ENCODE measurements at regions not wholly inside any gene's neighbourhood (a gene's known extent, or its start where the extent isn't known, plus 50 kb on each side); places are given as distances from the start of the nearest gene placed in this dataset.

DNA sequence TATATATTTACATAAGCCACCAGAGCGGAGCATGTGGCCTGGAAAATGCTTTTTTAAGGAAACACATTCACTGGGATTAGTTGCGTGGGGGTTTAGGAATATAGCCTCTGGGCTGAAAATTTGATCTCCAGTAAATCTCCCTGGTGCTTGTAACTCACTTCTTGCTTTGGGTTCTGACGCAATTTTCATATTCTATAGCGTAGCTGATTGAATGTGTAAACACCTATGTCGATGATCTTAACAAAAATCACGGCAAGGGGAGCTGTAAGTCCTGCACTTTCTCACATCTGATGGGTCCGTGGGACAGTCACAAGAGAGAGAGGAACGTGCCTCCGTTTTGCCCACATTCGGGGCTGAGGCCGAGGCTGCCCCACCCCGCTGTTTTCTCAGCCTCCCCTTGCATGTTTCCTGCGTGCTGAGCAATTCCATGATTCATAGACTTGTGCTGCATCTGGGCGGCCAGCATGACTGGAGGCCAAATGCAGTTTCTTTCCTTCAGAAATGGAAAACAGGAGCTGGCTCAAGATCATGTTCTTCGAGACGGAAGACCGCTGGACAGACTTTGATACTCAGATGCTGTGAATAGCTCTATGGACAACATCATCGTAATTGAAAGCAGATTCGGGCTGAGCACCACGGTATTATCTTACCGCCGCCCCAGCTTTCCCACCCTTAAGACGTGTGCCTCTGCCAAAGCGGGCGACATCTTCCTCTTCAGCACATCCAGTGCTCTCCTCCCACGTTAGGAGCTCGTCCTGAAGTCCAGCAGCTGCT lies 109.2 kb downstream of the TMEM18 start (continued):
- TF ChIP-seq, protein P1, sequence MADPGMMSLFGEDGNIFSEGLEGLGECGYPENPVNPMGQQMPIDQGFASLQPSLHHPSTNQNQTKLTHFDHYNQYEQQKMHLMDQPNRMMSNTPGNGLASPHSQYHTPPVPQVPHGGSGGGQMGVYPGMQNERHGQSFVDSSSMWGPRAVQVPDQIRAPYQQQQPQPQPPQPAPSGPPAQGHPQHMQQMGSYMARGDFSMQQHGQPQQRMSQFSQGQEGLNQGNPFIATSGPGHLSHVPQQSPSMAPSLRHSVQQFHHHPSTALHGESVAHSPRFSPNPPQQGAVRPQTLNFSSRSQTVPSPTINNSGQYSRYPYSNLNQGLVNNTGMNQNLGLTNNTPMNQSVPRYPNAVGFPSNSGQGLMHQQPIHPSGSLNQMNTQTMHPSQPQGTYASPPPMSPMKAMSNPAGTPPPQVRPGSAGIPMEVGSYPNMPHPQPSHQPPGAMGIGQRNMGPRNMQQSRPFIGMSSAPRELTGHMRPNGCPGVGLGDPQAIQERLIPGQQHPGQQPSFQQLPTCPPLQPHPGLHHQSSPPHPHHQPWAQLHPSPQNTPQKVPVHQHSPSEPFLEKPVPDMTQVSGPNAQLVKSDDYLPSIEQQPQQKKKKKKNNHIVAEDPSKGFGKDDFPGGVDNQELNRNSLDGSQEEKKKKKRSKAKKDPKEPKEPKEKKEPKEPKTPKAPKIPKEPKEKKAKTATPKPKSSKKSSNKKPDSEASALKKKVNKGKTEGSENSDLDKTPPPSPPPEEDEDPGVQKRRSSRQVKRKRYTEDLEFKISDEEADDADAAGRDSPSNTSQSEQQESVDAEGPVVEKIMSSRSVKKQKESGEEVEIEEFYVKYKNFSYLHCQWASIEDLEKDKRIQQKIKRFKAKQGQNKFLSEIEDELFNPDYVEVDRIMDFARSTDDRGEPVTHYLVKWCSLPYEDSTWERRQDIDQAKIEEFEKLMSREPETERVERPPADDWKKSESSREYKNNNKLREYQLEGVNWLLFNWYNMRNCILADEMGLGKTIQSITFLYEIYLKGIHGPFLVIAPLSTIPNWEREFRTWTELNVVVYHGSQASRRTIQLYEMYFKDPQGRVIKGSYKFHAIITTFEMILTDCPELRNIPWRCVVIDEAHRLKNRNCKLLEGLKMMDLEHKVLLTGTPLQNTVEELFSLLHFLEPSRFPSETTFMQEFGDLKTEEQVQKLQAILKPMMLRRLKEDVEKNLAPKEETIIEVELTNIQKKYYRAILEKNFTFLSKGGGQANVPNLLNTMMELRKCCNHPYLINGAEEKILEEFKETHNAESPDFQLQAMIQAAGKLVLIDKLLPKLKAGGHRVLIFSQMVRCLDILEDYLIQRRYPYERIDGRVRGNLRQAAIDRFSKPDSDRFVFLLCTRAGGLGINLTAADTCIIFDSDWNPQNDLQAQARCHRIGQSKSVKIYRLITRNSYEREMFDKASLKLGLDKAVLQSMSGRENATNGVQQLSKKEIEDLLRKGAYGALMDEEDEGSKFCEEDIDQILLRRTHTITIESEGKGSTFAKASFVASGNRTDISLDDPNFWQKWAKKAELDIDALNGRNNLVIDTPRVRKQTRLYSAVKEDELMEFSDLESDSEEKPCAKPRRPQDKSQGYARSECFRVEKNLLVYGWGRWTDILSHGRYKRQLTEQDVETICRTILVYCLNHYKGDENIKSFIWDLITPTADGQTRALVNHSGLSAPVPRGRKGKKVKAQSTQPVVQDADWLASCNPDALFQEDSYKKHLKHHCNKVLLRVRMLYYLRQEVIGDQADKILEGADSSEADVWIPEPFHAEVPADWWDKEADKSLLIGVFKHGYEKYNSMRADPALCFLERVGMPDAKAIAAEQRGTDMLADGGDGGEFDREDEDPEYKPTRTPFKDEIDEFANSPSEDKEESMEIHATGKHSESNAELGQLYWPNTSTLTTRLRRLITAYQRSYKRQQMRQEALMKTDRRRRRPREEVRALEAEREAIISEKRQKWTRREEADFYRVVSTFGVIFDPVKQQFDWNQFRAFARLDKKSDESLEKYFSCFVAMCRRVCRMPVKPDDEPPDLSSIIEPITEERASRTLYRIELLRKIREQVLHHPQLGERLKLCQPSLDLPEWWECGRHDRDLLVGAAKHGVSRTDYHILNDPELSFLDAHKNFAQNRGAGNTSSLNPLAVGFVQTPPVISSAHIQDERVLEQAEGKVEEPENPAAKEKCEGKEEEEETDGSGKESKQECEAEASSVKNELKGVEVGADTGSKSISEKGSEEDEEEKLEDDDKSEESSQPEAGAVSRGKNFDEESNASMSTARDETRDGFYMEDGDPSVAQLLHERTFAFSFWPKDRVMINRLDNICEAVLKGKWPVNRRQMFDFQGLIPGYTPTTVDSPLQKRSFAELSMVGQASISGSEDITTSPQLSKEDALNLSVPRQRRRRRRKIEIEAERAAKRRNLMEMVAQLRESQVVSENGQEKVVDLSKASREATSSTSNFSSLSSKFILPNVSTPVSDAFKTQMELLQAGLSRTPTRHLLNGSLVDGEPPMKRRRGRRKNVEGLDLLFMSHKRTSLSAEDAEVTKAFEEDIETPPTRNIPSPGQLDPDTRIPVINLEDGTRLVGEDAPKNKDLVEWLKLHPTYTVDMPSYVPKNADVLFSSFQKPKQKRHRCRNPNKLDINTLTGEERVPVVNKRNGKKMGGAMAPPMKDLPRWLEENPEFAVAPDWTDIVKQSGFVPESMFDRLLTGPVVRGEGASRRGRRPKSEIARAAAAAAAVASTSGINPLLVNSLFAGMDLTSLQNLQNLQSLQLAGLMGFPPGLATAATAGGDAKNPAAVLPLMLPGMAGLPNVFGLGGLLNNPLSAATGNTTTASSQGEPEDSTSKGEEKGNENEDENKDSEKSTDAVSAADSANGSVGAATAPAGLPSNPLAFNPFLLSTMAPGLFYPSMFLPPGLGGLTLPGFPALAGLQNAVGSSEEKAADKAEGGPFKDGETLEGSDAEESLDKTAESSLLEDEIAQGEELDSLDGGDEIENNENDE (IDR thresholded peaks at IDR 0.05; ENCODE audit: insufficient replicate concordance, low read length), result no peak
- TF ChIP-seq SRF (IDR thresholded peaks at IDR 0.05; ENCODE audit: low read depth, low read length) (no peak), JUND (IDR thresholded peaks at IDR 0.05; ENCODE audit: low read length) (no peak), TEAD4 (IDR thresholded peaks at IDR 0.05; ENCODE audit: low read depth, low read length) (no peak), RFX5 (IDR thresholded peaks at IDR 0.05; ENCODE audit: borderline replicate concordance, low read depth, low read length) (no peak), CHD2 (IDR thresholded peaks at IDR 0.05; ENCODE audit: low read length) (no peak), ZNF274 (IDR thresholded peaks at IDR 0.05; ENCODE audit: borderline replicate concordance, extremely low read depth, low read length) (no peak), KDM4A (IDR thresholded peaks at IDR 0.05; ENCODE audit: low read depth, low read length, severe bottlenecking) (no peak), SIRT6 (IDR thresholded peaks at IDR 0.05; ENCODE audit: low read length) (no peak)
